IMR-90 (cell line): ENCODE measurements at regions not wholly inside any gene's neighbourhood (a gene's known extent, or its start where the extent isn't known, plus 50 kb on each side); places are given as distances from the start of the nearest gene placed in this dataset.

Source experiments
- ATAC-seq: fragments of 200-7000 bp; cut with Tn5 transposase; 2 replicates; pipeline ENCODE4 v1.9.1; 2020; ENCODE audit warnings: low read depth, mild to moderate bottlenecking, moderate library complexity
- BruUV-seq: library from RNA; stranded (reverse); fragments of 400-500 nt; replicated peaks from 2 replicates; lab custom pipeline; 2021; lab: Mats Ljungman, UMichigan
- CTCF ChIA-PET: fragments of 300-600 bp; formaldehyde crosslinking; extraction: SDS; loops from one replicate; lab custom pipeline; 2021; ENCODE audit warnings: antibody characterized with exemption; lab: Yijun Ruan, JAX
- POLR2A ChIA-PET: fragments of 300-600 bp; sonication (Branson Sonifier 250); formaldehyde crosslinking; loops from one replicate; lab custom pipeline; 2022; ENCODE audit warnings: antibody characterized with exemption; ENCODE audit not compliant: unreplicated experiment; lab: Charles Lee
- DNase-seq: peaks from one replicate; pipeline ENCODE4 v3.0.0; 2013
- H2AFZ ChIP-seq: replicated peaks from 2 replicates; pipeline ENCODE3; 2013; ENCODE audit warnings: low read length, mild to moderate bottlenecking; ENCODE audit not compliant: poor library complexity
- H2AK5ac ChIP-seq: 2 replicates; pipeline ENCODE4 v1.6.1; 2013; ENCODE audit warnings: low read depth, low read length, inconsistent platforms
- H2AK9ac ChIP-seq: replicated peaks from 2 replicates; pipeline ENCODE3; 2013; ENCODE audit warnings: mild to moderate bottlenecking, low read depth, low read length, moderate library complexity; ENCODE audit not compliant: poor library complexity
- H2BK120ac ChIP-seq: 2 replicates; pipeline ENCODE4 v1.6.1; 2013; ENCODE audit warnings: low read depth, low read length, inconsistent platforms
- H2BK15ac ChIP-seq: 3 replicates; pipeline ENCODE4 v1.6.1; 2013; ENCODE audit warnings: low read depth, low read length, inconsistent platforms
- H2BK20ac ChIP-seq: 2 replicates; pipeline ENCODE4 v1.6.1; 2013; ENCODE audit warnings: low read depth, mild to moderate bottlenecking, inconsistent platforms, low read length, moderate library complexity
- H2BK5ac ChIP-seq: 2 replicates; pipeline ENCODE4 v1.6.1; 2013; ENCODE audit warnings: mild to moderate bottlenecking, low read depth, low read length, inconsistent platforms; ENCODE audit not compliant: poor library complexity, severe bottlenecking
- H3K14ac ChIP-seq: replicated peaks from 2 replicates; pipeline ENCODE4 v1.6.1; 2013; ENCODE audit warnings: low read depth, low read length, inconsistent platforms
- H3K18ac ChIP-seq: 2 replicates; pipeline ENCODE4 v1.6.1; 2013; ENCODE audit warnings: low read depth, low read length, control low read depth
- H3K23ac ChIP-seq: 2 replicates; pipeline ENCODE4 v1.6.1; 2013; ENCODE audit warnings: low read depth, low read length, inconsistent platforms
- H3K27ac ChIP-seq: 2 replicates; pipeline ENCODE4 v1.5.1; 2013; ENCODE audit warnings: mild to moderate bottlenecking, control low read depth, low read length; ENCODE audit not compliant: insufficient read depth
- H3K27me3 ChIP-seq: 2 replicates; pipeline ENCODE4 v1.6.1; 2013; ENCODE audit warnings: low read length; ENCODE audit not compliant: control insufficient read depth, insufficient read depth
- H3K36me3 ChIP-seq: 2 replicates; pipeline ENCODE4 v1.6.1; 2013; ENCODE audit warnings: low read length, mixed read lengths; ENCODE audit not compliant: control insufficient read depth, insufficient read depth
- H3K4ac ChIP-seq: 2 replicates; pipeline ENCODE4 v1.6.1; 2013; ENCODE audit warnings: low read depth, low read length, inconsistent platforms
- H3K4me1 ChIP-seq: 2 replicates; pipeline ENCODE4 v1.6.1; 2013; ENCODE audit warnings: low read length, mixed read lengths; ENCODE audit not compliant: control insufficient read depth, insufficient read depth
- H3K4me2 ChIP-seq: 2 replicates; pipeline ENCODE4 v1.6.1; 2013; ENCODE audit warnings: low read depth, mild to moderate bottlenecking, control low read depth, low read length, moderate library complexity
- H3K4me3 ChIP-seq: 2 replicates; pipeline ENCODE4 v1.5.1; 2013; ENCODE audit warnings: low read depth, mild to moderate bottlenecking, control low read depth, low read length, moderate library complexity; ENCODE audit not compliant: insufficient read depth
- H3K56ac ChIP-seq: 2 replicates; pipeline ENCODE4 v1.6.1; 2013; ENCODE audit warnings: low read length, inconsistent platforms; ENCODE audit not compliant: insufficient read depth; ENCODE audit errors: extremely low read depth
- H3K79me1 ChIP-seq, 2 experiments: 2 replicates each; pipeline ENCODE4 v1.6.1; 2013; ENCODE audit warnings: low read length in 2 of 2, inconsistent platforms in 1 of 2, low read depth in 1 of 2
- H3K9ac ChIP-seq: 2 replicates; pipeline ENCODE4 v1.6.1; 2013; ENCODE audit warnings: low read depth, low read length, control low read depth
- H3K9me1 ChIP-seq: 2 replicates; pipeline ENCODE4 v1.6.1; 2013; ENCODE audit warnings: low read length, inconsistent platforms; ENCODE audit not compliant: insufficient read depth
- H3K9me3 ChIP-seq: 2 replicates; pipeline ENCODE4 v1.6.1; 2013; ENCODE audit warnings: low read length; ENCODE audit not compliant: control insufficient read depth, insufficient read depth
- H4K20me1 ChIP-seq: 2 replicates; pipeline ENCODE4 v1.6.1; 2013; ENCODE audit warnings: low read length, inconsistent platforms; ENCODE audit not compliant: insufficient read depth
- H4K5ac ChIP-seq: 2 replicates; pipeline ENCODE4 v1.6.1; 2013; ENCODE audit warnings: mild to moderate bottlenecking, low read depth, low read length, control low read depth
- H4K8ac ChIP-seq, 2 experiments: 2 replicates each; pipeline ENCODE4 v1.6.1; 2013; ENCODE audit warnings: low read depth in 2 of 2, low read length in 2 of 2, control low read depth in 1 of 2, inconsistent platforms in 1 of 2
- H4K91ac ChIP-seq: 2 replicates; pipeline ENCODE4 v1.6.1; 2013; ENCODE audit warnings: low read depth, low read length, inconsistent platforms; ENCODE audit not compliant: insufficient read depth
- BHLHE40 ChIP-seq: fragments of 150-350 bp; IDR thresholded peaks from 2 replicates; pipeline ENCODE4 v1.6.1; 2016; ENCODE audit warnings: mild to moderate bottlenecking, low read depth, low read length
- CEBPB ChIP-seq: IDR thresholded peaks from 2 replicates; pipeline ENCODE4 v1.6.1; 2012; ENCODE audit warnings: low read depth, low read length, improper control_type of control experiment
- CHD1 ChIP-seq: IDR thresholded peaks from 2 replicates; pipeline ENCODE4 v1.6.1; 2012; ENCODE audit warnings: low read depth, low read length, improper control_type of control experiment
- FOS ChIP-seq: fragments of 150-350 bp; IDR thresholded peaks from 2 replicates; pipeline ENCODE4 v1.6.1; 2016; ENCODE audit warnings: low read depth, low read length
- MAFK ChIP-seq: IDR thresholded peaks from 2 replicates; pipeline ENCODE4 v1.6.1; 2012; ENCODE audit warnings: low read depth, low read length, improper control_type of control experiment
- MAZ ChIP-seq: IDR thresholded peaks from 2 replicates; pipeline ENCODE4 v1.6.1; 2012; ENCODE audit warnings: low read depth, mild to moderate bottlenecking, low read length, improper control_type of control experiment, moderate library complexity, borderline replicate concordance
- MXI1 ChIP-seq: IDR thresholded peaks from 2 replicates; pipeline ENCODE4 v1.6.1; 2012; ENCODE audit warnings: low read depth, mild to moderate bottlenecking, low read length, moderate library complexity, borderline replicate concordance
- NFE2L2 ChIP-seq: fragments of 150-350 bp; IDR thresholded peaks from 2 replicates; pipeline ENCODE4 v1.6.1; 2016; ENCODE audit warnings: low read depth, mild to moderate bottlenecking, low read length
- POLR2A ChIP-seq: IDR thresholded peaks from 2 replicates; pipeline ENCODE4 v1.6.1; 2012; ENCODE audit warnings: mild to moderate bottlenecking, low read depth, low read length
- SMC3 ChIP-seq: fragments of 150-350 bp; IDR thresholded peaks from 2 replicates; pipeline ENCODE4 v1.6.1; 2016; ENCODE audit warnings: low read depth, mild to moderate bottlenecking, antibody characterized with exemption, low read length, moderate library complexity
- WGBS, 2 experiments: methylation state at CpG; one replicate each; pipeline versions ENCODE4 v1.1.5 to v1.1.7; 2013; ENCODE audit warnings: missing lambda C conversion rate in 2 of 2; ENCODE audit not compliant: insufficient read length in 1 of 2; ENCODE audit errors: extremely low coverage in 2 of 2; 5-methylcytosine and 5-hydroxymethylcytosine counted together
- dilution Hi-C: fragments of 300-500 bp; cut with HindIII; formaldehyde crosslinking; loops from one replicate; pipeline ENCODE4 v1.14.3; 2018; ENCODE audit warnings: low sequenced_read_pairs; ENCODE audit not compliant: unreplicated experiment
- in situ Hi-C: fragments of 300-500 bp; cut with MboI; formaldehyde crosslinking; loops from 3 replicates; pipeline ENCODE4 v1.14.3; 2019; ENCODE audit warnings: low sequenced_read_pairs, inconsistent platforms, mixed read lengths
- intact Hi-C: fragments of 100-400 bp; cut with micrococcal nuclease; formaldehyde crosslinking; loops from 2 replicates; pipeline ENCODE4 v1.10.0; 2022

GRCh38 chr15:47959617-47960413 lies 161.0 kb upstream of the SLC24A5 start:
- Histone ChIP-seq H3K9ac (no peak overlapping the region), H2BK120ac (no peak overlapping the region), H3K4ac (no peak overlapping the region), H2AFZ (no peak overlapping the region), H3K79me1 (no peaks in the 10 kb centered on the region), H3K56ac (no peak overlapping the region), H3K4me3 (no peak overlapping the region), H4K20me1 (no peaks in the 10 kb centered on the region), H3K18ac (no peak overlapping the region), H3K9me3 (no peaks in the 10 kb centered on the region), H3K9me1 (no peaks in the 10 kb centered on the region), H2AK9ac (no peak overlapping the region), H2BK15ac (no peak overlapping the region), H3K4me1 (no peaks in the 10 kb centered on the region), H3K27ac (no peak overlapping the region), H4K8ac (no peak overlapping the region), H4K91ac (no peak overlapping the region), H2AK5ac (no peak overlapping the region), H2BK5ac (no peak overlapping the region), H3K36me3 (no peaks in the 10 kb centered on the region), H3K14ac (no peak overlapping the region), H4K5ac (no peak overlapping the region), H2BK20ac (no peak overlapping the region), H3K4me2 (no peak overlapping the region), H3K23ac (no peak overlapping the region), H3K27me3 (no peaks in the 10 kb centered on the region)
- WGBS, 2 experiments = 100% methylated on average over 1 of the region's 5 CpGs; no CpG with 5 or more reads in 1 of the 2 experiments
- in situ Hi-C loops (no loop called here), dilution Hi-C loops (no loop called here), intact Hi-C loops (no loop called here)
- CTCF ChIA-PET = interaction anchor here (0.7 kb wide), 2 partner anchors 29 to 139 kb away, joined by 3 to 4 read pairs; no protein-coding TSS in a partner anchor
- DNase-seq = no peak
- TF ChIP-seq CEBPB (no peak), MAZ (no peak), CHD1 (no peak), MXI1 (no peak), POLR2A (no peak), SMC3 (no peak), BHLHE40 (no peak), FOS (no peak), NFE2L2 (no peak), MAFK (no peak)
- ATAC-seq = no peak
- POLR2A ChIA-PET = no interaction called here
- no TSS peak for BruUV-seq
